ENCODE measurements at regions not wholly inside any gene's neighbourhood (a gene's known extent, or its start where the extent isn't known, plus 50 kb on each side); places are given as distances from the start of the nearest gene placed in this dataset.

DNA sequence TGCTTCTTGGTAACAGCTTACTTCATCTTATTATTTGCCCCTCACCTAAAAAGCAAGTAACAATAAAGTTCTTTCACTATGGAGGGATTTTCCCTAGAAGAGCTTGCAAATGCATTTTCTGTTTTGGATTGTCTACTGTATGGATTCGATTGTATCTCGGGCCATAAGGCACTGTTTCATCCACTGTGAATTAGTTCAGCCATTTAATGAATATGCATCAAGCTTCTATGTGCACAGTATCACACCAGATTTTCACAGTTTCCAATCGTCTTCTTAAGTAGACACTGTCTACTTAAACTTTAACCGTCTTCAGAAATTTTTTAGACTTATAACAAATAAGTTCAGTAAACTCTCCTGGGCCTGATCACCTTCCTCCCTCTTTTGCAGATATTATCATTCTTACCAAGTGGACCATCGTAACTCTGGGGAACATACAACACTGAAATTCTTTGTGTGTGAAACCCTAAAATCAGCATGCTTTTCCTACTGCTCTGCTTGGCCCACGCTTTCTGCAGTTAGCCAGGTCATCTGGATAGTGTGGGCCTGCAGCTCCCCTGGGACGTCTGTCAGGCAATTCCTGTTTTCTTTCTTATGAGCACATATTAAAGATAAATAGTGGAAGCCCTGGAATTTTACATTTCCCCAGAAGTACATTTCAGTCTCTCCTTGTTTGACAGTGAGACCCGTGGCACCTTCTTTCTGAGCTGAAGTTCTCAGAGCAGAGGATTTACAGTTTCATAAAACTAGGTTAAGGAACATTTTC lies 136.5 kb upstream of the PDE10A start:
- TF ChIP-seq, protein P1, sequence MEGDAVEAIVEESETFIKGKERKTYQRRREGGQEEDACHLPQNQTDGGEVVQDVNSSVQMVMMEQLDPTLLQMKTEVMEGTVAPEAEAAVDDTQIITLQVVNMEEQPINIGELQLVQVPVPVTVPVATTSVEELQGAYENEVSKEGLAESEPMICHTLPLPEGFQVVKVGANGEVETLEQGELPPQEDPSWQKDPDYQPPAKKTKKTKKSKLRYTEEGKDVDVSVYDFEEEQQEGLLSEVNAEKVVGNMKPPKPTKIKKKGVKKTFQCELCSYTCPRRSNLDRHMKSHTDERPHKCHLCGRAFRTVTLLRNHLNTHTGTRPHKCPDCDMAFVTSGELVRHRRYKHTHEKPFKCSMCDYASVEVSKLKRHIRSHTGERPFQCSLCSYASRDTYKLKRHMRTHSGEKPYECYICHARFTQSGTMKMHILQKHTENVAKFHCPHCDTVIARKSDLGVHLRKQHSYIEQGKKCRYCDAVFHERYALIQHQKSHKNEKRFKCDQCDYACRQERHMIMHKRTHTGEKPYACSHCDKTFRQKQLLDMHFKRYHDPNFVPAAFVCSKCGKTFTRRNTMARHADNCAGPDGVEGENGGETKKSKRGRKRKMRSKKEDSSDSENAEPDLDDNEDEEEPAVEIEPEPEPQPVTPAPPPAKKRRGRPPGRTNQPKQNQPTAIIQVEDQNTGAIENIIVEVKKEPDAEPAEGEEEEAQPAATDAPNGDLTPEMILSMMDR (IDR thresholded peaks at IDR 0.05): no peak
- TF ChIP-seq POLR2AphosphoS5 (IDR thresholded peaks at IDR 0.05): peak in 2 of 4 donors; percentile 32 to 42
- no peak for TF ChIP-seq POLR2A (IDR thresholded peaks at IDR 0.05)
